Spleen (tissue), 11 donors: ENCODE measurements at regions not wholly inside any gene's neighbourhood (a gene's known extent, or its start where the extent isn't known, plus 50 kb on each side); places are given as distances from the start of the nearest gene placed in this dataset.

Experiments used
- DNase-seq: peaks from one replicate; pipeline ENCODE4 v3.0.0-alpha.2; 2020
- H3K27ac ChIP-seq, 8 donors: fragments of 200-600 bp; sonication (generic) in 7 of 8; 1 replicate in 4 of 8; 2 replicates in 4 of 8; pipeline versions ENCODE4 v1.5.0 to v1.8.0; 2016 to 2021; ENCODE audit warnings: inconsistent platforms in 4 of 8, mild to moderate bottlenecking in 4 of 8, moderate library complexity in 1 of 8
- H3K27me3 ChIP-seq, 7 donors: fragments of 200-600 bp; sonication (generic) in 6 of 7; replicated peaks in 1 of 7; 1 replicate in 4 of 7; 2 replicates in 3 of 7; pipeline versions ENCODE4 v1.5.0 to v1.8.0; 2016 to 2021; ENCODE audit warnings: inconsistent platforms in 3 of 7, mild to moderate bottlenecking in 1 of 7
- H3K36me3 ChIP-seq, 6 donors: fragments of 200-600 bp; sonication (generic) in 5 of 6; 1 replicate in 4 of 6; 2 replicates in 2 of 6; pipeline versions ENCODE4 v1.5.0 to v1.8.0; 2016 to 2021; ENCODE audit warnings: inconsistent platforms in 2 of 6
- H3K4me1 ChIP-seq, 6 donors: fragments of 200-600 bp; sonication (generic) in 5 of 6; 1 replicate in 3 of 6; 2 replicates in 3 of 6; pipeline versions ENCODE4 v1.5.0 to v1.8.0; 2016 to 2021; ENCODE audit warnings: inconsistent platforms in 3 of 6
- H3K4me3 ChIP-seq, 8 donors: fragments of 200-600 bp; sonication (generic) in 7 of 8; 1 replicate in 4 of 8; 2 replicates in 4 of 8; pipeline versions ENCODE4 v1.5.0 to v1.8.0; 2016 to 2021; ENCODE audit warnings: inconsistent platforms in 4 of 8, mild to moderate bottlenecking in 4 of 8, moderate library complexity in 2 of 8
- H3K9me3 ChIP-seq, 8 donors: fragments of 200-600 bp; sonication (generic) in 7 of 8; 1 replicate in 4 of 8; 2 replicates in 4 of 8; pipeline versions ENCODE4 v1.5.0 to v1.8.0; 2016 to 2021; ENCODE audit warnings: inconsistent platforms in 4 of 8
- CTCF ChIP-seq, 11 experiments: fragments of 200-600 bp in 7 of 11; fragments of 450-650 bp in 4 of 11; sonication (generic) in 4 of 11; IDR thresholded peaks in 8 of 11; conservative IDR thresholded peaks in 3 of 11; 1 replicate in 7 of 11; 2 replicates in 4 of 11; pipeline versions ENCODE4 v1.4.0 to v1.8.0; 2016 to 2021; ENCODE audit warnings: antibody characterized with exemption in 11 of 11, inconsistent platforms in 4 of 11, mild to moderate bottlenecking in 1 of 11
- POLR2A ChIP-seq, 3 donors: fragments of 450-650 bp; IDR thresholded peaks; one replicate each; pipeline ENCODE4 v1.5.1; 2017; ENCODE audit warnings: antibody characterized with exemption in 3 of 3, mild to moderate bottlenecking in 1 of 3
- POLR2AphosphoS5 ChIP-seq, 3 donors: sonication (generic); formaldehyde crosslinking; IDR thresholded peaks; one replicate each; pipeline ENCODE4 v1.5.1; 2017; ENCODE audit warnings: antibody characterized with exemption in 3 of 3
- WGBS, 5 donors: extraction: QIAGEN DNeasy Blood & Tissue Kit in 3 of 5; methylation state at CpG; one replicate each; pipeline versions ENCODE4 v1.1.5 to v1.1.7; 2013 to 2018; 5-methylcytosine and 5-hydroxymethylcytosine counted together
- intact Hi-C: fragments of 100-400 bp; cut with DNase I; formaldehyde crosslinking; loops from one replicate; pipeline ENCODE4 v1.15.0; 2023; ENCODE audit warnings: low total_unique reads
- donor health status: healthy with polysubstance abuse.
- donor health status: DM: no; HTN: no; CAD: no; lungs with moderate emphysema.
- donor health status: DM: no; HTN: no; CAD: no.
- donor health status: Bipolar disorder and iron deficiency.
- donor health status: healthy.
- donor health status: DM: no; HTN: no; CAD: no.
- donor health status: DM: yes; HTN: yes; CAD: no.

- intact Hi-C loops, result no loop called here
These were observed 410.7 kb upstream of the DSEL start for GRCh38 chr18:67926929-67927864.

GRCh38 chr18:67924656-67925055 is 408.1 kb upstream of the DSEL start:
- Histone ChIP-seq H3K4me1 (no peaks in the 10 kb centered on the region), H3K27ac (no peak overlapping the region), H3K9me3 (no peaks in the 10 kb centered on the region), H3K27me3 (no peaks in the 10 kb centered on the region), H3K36me3 (no peaks in the 10 kb centered on the region), H3K4me3 (no peak overlapping the region)
- DNase-seq, result no peak
- TF ChIP-seq POLR2A (IDR thresholded peaks at IDR 0.05), result no peak
- TF ChIP-seq CTCF (IDR thresholded peaks at IDR 0.05 in 8 of 11, conservative IDR thresholded peaks at IDR 0.05 in 3 of 11), result no peak
- no peak for TF ChIP-seq POLR2AphosphoS5 (IDR thresholded peaks at IDR 0.05)
- intact Hi-C loops, result no loop called here
- 61 to 89% (median 68%) methylated on average over 1 of the region's 1 CpG for WGBS, 5 donors

More at GRCh38 chr18:67926929-67927864, 410.7 kb upstream of the DSEL start:
- H3K27me3 ChIP-seq, result no peaks in the 10 kb centered on the region
- H3K4me1 ChIP-seq, result no peaks in the 10 kb centered on the region
- no peaks in the 10 kb centered on the region for H3K9me3 ChIP-seq
- no peak overlapping the region for H3K27ac ChIP-seq
- no peaks in the 10 kb centered on the region for H3K36me3 ChIP-seq
- TF ChIP-seq CTCF (IDR thresholded peaks at IDR 0.05 in 8 of 11, conservative IDR thresholded peaks at IDR 0.05 in 3 of 11) (no peak), POLR2A (IDR thresholded peaks at IDR 0.05) (no peak), POLR2AphosphoS5 (IDR thresholded peaks at IDR 0.05) (no peak)
- no peak for DNase-seq
- no peak overlapping the region for H3K4me3 ChIP-seq
- 85 to 96% (median 90%) methylated on average over 4 of the region's 4 CpGs for WGBS, 5 donors

GRCh38 chr18:67919316-67919715 is 402.8 kb upstream of the DSEL start:
- Histone ChIP-seq H3K9me3 (no peaks in the 10 kb centered on the region), H3K36me3 (no peaks in the 10 kb centered on the region), H3K4me1 (no peaks in the 10 kb centered on the region), H3K27ac (no peak overlapping the region), H3K4me3 (no peak overlapping the region), H3K27me3 (no peaks in the 10 kb centered on the region)
- intact Hi-C loops, result no loop called here
- 85 to 97% (median 94%) methylated on average over 1 of the region's 1 CpG for WGBS, 5 donors
- DNase-seq, result no peak
- TF ChIP-seq CTCF (IDR thresholded peaks at IDR 0.05 in 8 of 11, conservative IDR thresholded peaks at IDR 0.05 in 3 of 11) (no peak), POLR2AphosphoS5 (IDR thresholded peaks at IDR 0.05) (no peak), POLR2A (IDR thresholded peaks at IDR 0.05) (no peak)

- H3K27me3 ChIP-seq, result no peaks in the 10 kb centered on the region
- TF ChIP-seq CTCF (IDR thresholded peaks at IDR 0.05 in 8 of 11, conservative IDR thresholded peaks at IDR 0.05 in 3 of 11) (no peak), POLR2A (IDR thresholded peaks at IDR 0.05) (no peak), POLR2AphosphoS5 (IDR thresholded peaks at IDR 0.05) (no peak)
- intact Hi-C loops, result no loop called here
- H3K9me3 ChIP-seq, result no peaks in the 10 kb centered on the region
- no peak overlapping the region for H3K27ac ChIP-seq
- H3K36me3 ChIP-seq, result no peaks in the 10 kb centered on the region
- no peaks in the 10 kb centered on the region for H3K4me1 ChIP-seq
- WGBS, 5 donors, result 87 to 95% (median 91%) methylated on average over 7 of the region's 7 CpGs
- no peak overlapping the region for H3K4me3 ChIP-seq
- DNase-seq, result no peak
These were observed 399.6 kb upstream of the DSEL start for GRCh38 chr18:67916097-67916496.
